ENCODE measurements at regions not wholly inside any gene's neighbourhood (a gene's known extent, or its start where the extent isn't known, plus 50 kb on each side); places are given as distances from the start of the nearest gene placed in this dataset.

DNA sequence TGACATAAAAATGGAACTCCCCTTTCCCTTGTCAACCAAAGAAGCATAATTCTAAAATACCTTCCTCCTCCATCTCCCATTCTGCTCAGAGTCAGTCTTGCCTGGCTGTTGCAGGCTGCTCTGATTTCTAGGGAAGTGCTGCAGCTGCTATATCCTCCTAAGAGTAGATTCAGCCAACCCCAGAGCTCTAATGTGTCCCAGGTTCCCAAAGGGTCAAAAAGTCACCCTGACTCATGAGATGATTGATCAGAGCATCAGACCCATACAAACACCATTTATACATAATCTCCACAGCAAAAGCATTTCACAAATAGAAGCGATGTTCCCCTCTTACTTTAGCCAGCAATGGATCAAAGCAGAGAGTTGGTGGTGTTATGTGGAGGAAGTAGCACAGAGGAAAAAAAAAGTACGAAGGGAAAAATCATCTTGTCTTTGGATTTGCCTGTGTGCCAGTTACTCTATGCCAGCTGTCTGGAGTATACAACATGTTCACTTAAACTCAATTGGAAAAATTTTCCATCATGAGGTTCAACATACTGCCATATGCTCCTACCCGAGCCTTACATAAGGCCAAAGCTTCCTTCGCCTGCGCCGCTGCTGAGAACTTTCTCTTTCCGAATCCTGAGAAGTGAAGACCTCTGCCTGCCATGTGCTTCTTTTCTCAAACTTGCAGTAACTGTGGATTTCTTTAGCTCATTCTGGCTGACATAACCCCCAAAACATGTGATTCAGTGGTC is 258.0 kb downstream of the TLE4 start:
- FAIRE-seq (no peak), ATAC-seq (no peak), DNase-seq (no peak)
- no peak overlapping the region for H3K4me3 ChIP-seq
- no peaks in the 10 kb centered on the region for H3K27me3 ChIP-seq
- WGBS, 2 donors = 85 to 86% methylated on average over 7 of the region's 7 CpGs
- no peak overlapping the region for H3K27ac ChIP-seq
- H3K4me1 ChIP-seq = no peaks in the 10 kb centered on the region
- no peaks in the 10 kb centered on the region for H3K36me3 ChIP-seq
- TF ChIP-seq, protein P1, sequence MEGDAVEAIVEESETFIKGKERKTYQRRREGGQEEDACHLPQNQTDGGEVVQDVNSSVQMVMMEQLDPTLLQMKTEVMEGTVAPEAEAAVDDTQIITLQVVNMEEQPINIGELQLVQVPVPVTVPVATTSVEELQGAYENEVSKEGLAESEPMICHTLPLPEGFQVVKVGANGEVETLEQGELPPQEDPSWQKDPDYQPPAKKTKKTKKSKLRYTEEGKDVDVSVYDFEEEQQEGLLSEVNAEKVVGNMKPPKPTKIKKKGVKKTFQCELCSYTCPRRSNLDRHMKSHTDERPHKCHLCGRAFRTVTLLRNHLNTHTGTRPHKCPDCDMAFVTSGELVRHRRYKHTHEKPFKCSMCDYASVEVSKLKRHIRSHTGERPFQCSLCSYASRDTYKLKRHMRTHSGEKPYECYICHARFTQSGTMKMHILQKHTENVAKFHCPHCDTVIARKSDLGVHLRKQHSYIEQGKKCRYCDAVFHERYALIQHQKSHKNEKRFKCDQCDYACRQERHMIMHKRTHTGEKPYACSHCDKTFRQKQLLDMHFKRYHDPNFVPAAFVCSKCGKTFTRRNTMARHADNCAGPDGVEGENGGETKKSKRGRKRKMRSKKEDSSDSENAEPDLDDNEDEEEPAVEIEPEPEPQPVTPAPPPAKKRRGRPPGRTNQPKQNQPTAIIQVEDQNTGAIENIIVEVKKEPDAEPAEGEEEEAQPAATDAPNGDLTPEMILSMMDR (IDR thresholded peaks at IDR 0.05) = no peak
- no peaks in the 10 kb centered on the region for H3K9me3 ChIP-seq
- intact Hi-C loops (cut with DNase I) = no loop called here

DNA sequence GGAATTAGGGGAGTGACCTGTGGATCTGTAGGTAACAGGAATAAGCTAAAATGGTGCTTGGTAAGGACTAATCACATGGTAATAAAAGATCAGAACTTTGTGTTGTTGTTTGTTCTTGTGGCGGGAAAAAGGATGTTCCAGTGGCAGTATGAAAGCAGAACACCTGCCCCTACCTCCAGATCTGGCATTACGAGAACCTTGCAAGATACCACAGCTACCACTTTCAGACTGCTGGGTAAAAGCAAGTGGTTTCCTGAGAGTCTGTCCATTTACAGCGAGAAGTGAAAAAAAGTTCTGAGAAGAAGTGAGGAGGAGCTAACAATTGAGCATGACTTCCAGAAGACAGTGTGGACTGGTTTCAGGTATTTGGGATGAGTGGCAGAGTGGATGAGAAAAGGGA is 252.5 kb downstream of the TLE4 start:
- ATAC-seq = no peak
- no peak for FAIRE-seq
- DNase-seq = no peak
- H3K4me1 ChIP-seq = no peaks in the 10 kb centered on the region
- H3K27ac ChIP-seq = no peak overlapping the region
- no peaks in the 10 kb centered on the region for H3K36me3 ChIP-seq
- no peaks in the 10 kb centered on the region for H3K9me3 ChIP-seq
- TF ChIP-seq, protein P1 (IDR thresholded peaks at IDR 0.05) = no peak
- 72 to 80% methylated on average over 3 of the region's 3 CpGs for WGBS, 2 donors
- H3K4me3 ChIP-seq = no peak overlapping the region
- no peaks in the 10 kb centered on the region for H3K27me3 ChIP-seq
- intact Hi-C loops (cut with DNase I) = no loop called here

DNA sequence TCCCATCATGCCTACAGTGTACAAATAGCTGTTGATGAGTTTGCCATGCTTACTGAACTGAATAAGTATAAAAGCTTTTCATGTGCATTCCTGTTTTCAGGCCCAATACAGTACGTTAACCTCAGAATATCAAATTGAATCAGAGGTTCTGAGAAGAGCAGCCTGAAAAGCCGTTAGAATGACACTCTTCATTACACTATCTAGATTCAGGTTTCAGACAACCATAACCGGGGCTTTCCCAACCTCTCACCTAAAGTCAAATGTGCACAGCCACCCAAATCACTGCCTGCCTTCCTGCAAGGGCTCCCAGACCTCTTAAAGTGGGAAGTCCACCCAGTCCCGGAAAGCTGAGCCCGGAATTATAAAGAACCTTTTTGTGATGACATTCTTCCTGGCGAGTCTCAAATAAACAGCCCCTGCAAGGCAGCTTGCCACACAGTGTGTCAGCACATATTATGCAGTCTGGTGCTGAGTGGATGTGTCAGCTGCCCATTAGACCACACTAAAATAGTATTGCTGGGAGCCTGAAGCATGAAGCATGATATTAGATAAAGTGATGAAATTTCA is 245.8 kb downstream of the TLE4 start:
- Histone ChIP-seq H3K27me3 (no peaks in the 10 kb centered on the region), H3K4me3 (no peak overlapping the region), H3K9me3 (no peaks in the 10 kb centered on the region), H3K4me1 (no peaks in the 10 kb centered on the region), H3K36me3 (no peaks in the 10 kb centered on the region), H3K27ac (no peak overlapping the region)
- WGBS, 2 donors = 36 to 41% methylated on average over 6 of the region's 6 CpGs
- FAIRE-seq (no peak), DNase-seq (no peak), ATAC-seq (peak in 1 of 4 donors; percentile 47)
- intact Hi-C loops (cut with DNase I) = no loop called here
- TF ChIP-seq, protein P1 (IDR thresholded peaks at IDR 0.05) = no peak

DNA sequence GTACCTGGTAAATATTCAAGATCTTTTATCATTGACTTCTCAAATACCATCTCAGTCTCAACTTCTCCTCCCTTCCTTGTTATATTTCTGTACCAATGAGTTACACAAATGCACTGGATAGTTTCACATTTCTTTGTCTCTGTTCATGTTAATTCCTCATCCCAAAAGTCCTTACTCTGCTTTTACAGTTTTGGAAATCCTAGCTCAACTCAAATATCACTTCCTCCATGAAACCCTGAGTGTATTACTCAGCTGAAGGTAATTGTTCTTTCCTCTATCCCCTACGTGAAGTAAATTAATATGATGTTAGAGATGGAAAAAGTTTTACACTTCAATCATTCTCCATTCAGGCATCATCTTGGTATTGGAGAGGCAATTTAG is 241.5 kb downstream of the TLE4 start:
- Histone ChIP-seq H3K27ac (no peak overlapping the region), H3K9me3 (no peaks in the 10 kb centered on the region), H3K36me3 (no peaks in the 10 kb centered on the region), H3K4me3 (no peak overlapping the region), H3K4me1 (peaks cover 0 to 4% (median 0%) of the 10 kb centered on the region in 3 donors), H3K27me3 (no peaks in the 10 kb centered on the region)
- WGBS, 2 donors = 49 to 51% methylated on average over 1 of the region's 1 CpG
- ATAC-seq = no peak
- FAIRE-seq = no peak
- intact Hi-C loops (cut with DNase I) = no loop called here
- no peak for DNase-seq
- TF ChIP-seq, protein P1 (IDR thresholded peaks at IDR 0.05) = no peak

Data from pancreas (tissue), 10 donors.